ENCODE measurements at regions not wholly inside any gene's neighbourhood (a gene's known extent, or its start where the extent isn't known, plus 50 kb on each side); places are given as distances from the start of the nearest gene placed in this dataset.
"Not testable (repeated sequence)": the region's sequence is repeated elsewhere in the genome, so short reads cannot be mapped to it uniquely, and the experiment has no call there.

GRCh38 chr10:42719339-42719738 is 63.3 kb upstream of the BMS1 start:
- TF ChIP-seq POLR2A, CTCF (IDR thresholded peaks at IDR 0.05): not testable (repeated sequence)

Data from body of pancreas (tissue), 4 donors.